ENCODE measurements at regions not wholly inside any gene's neighbourhood (a gene's known extent, or its start where the extent isn't known, plus 50 kb on each side); places are given as distances from the start of the nearest gene placed in this dataset.

DNA sequence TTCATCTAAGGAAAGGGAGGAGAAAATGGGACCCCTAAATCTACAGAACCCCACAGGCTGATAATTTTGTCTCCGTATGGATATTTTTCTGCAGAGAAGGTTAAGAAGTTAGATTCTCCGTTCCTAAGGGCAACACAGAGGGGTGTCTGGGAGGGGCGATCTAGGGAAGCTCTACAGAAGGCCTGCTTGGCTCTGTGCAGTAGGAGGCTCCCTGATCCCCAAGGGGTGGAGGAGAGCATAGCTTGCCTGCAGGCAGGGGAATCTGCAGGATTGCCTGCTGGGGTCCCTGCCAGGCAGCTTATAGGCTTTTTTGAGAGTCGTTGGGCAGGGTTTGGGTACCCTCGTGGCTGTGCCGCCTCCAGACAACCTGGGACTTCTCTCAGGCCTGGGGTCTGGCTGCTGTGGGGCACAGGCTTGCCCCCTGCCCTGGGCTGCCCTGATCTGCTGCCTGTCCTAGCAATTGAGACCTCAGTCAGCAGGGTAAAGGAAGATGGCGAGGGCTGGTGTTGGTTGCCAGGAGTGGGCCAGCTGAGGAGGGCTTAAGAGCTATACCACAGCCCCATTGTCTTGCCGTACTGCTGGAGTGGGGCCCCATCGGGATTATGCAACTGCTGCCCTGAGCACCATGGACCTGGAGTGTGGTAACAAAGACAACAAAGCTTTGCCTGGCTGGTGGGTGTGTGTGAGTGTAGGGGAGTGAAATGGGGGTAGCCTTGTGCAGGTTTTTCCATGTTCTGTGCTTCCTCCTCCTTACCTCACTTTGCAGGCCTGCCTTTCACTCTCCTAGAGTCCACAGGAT lies 74.1 kb downstream of the EFNB1 start:
- no peaks in the 10 kb centered on the region for H3K36me3 ChIP-seq (ENCODE audit: control insufficient read depth, insufficient read depth, low read length)
- DNase-seq (ENCODE audit: low read depth), result no peak
- TF ChIP-seq CTCF (IDR thresholded peaks at IDR 0.05; ENCODE audit: insufficient read depth, low read length, poor library complexity, severe bottlenecking), result no peak
- no peak overlapping the region for H3K4me3 ChIP-seq (ENCODE audit: low read depth, low read length)
- H3K27me3 ChIP-seq (ENCODE audit: control insufficient read depth, insufficient read depth, low read length), result peaks cover 3% of the 10 kb centered on the region

DNA sequence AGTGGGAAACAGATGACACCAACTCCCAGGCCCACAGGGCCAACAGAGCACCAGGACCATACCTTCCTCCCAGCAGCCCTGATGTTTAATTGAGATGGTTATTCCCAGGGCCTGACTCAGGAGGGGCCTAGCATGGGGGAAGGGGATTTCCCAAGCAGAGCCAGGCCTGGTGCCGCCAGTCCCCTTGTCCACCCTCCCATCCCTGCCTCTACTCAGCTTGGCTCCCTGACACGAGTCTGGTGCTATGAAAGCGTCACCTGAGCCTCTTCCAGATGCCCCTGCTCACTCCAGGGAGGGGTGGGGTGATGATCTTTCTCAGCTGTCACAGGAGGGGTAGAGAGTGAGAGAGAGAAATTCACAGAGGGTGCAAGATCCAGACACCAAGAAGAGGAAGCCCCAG lies 72.7 kb downstream of the EFNB1 start:
- H3K4me3 ChIP-seq (ENCODE audit: low read depth, low read length), result no peak overlapping the region
- no peak for DNase-seq (ENCODE audit: low read depth)
- no peaks in the 10 kb centered on the region for H3K36me3 ChIP-seq (ENCODE audit: control insufficient read depth, insufficient read depth, low read length)
- no peak for TF ChIP-seq CTCF (IDR thresholded peaks at IDR 0.05; ENCODE audit: insufficient read depth, low read length, poor library complexity, severe bottlenecking)
- no peaks in the 10 kb centered on the region for H3K27me3 ChIP-seq (ENCODE audit: control insufficient read depth, insufficient read depth, low read length)

DNA sequence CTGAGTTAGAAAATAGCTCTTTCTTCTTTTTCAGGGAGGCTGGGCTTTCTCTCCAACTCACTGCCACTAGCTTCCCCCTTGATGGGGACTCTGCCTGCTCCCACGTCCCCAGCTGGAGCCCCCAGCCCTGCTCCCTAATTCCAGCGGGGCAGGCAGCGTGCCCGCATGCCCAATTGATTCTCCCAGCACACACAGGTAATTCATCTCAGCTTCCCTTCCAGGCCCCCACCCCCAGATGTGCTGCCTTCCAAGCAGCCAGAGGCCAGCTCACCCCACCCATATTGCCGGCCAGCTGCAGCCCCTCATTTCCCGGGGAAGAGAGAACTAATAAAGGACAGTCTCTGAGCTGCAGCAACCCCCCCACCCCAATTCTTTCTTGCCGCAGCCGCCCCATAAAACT lies 69.8 kb downstream of the EFNB1 start:
- Histone ChIP-seq H3K36me3 (ENCODE audit: control insufficient read depth, insufficient read depth, low read length) (no peaks in the 10 kb centered on the region), H3K4me3 (ENCODE audit: low read depth, low read length) (no peak overlapping the region), H3K27me3 (ENCODE audit: control insufficient read depth, insufficient read depth, low read length) (no peaks in the 10 kb centered on the region)
- no peak for TF ChIP-seq CTCF (IDR thresholded peaks at IDR 0.05; ENCODE audit: insufficient read depth, low read length, poor library complexity, severe bottlenecking)
- DNase-seq (ENCODE audit: low read depth), result no peak

DNA sequence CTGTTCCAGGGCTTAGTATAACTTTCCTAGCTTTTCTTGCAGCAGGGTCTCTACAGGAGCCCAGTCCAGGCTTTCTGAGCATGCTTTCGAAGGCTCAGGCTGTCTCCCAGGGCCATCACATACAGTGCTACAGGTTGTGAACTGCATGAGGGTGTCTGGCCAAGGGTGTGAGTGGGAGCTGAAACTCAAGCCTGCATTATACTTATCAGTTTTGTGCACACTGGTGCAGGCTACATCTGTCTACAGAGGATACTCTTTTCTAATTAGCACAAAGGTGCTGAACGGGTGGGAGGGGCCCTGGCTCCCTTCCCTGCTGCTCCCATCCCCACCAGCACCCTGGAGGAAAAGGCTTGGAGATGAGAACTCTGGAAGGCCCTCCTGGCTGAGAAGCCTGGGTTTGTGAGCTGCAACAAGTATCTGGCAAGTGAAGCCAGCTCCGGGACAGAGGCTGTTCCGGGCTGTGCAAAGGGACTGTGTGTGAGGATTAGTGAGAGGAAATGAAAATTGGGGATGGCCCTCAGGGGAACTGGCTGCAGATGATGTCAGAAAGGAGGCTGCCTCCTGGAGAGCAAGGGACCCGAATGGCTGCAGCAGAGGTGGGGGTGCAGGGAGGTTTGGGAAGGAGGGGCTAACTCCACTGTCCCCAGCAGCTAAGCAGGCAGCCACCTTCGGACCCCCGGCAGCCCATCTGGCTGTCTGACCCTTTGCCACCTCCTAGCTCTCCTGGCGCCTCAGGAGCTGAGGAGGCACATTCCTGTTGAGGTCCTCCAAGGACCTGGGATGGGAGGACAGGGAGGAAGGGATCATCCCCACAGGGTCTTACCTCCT lies 68.5 kb downstream of the EFNB1 start:
- no peak for TF ChIP-seq CTCF (IDR thresholded peaks at IDR 0.05; ENCODE audit: insufficient read depth, low read length, poor library complexity, severe bottlenecking)
- H3K4me3 ChIP-seq (ENCODE audit: low read depth, low read length), result no peak overlapping the region
- H3K36me3 ChIP-seq (ENCODE audit: control insufficient read depth, insufficient read depth, low read length), result no peaks in the 10 kb centered on the region
- no peak for DNase-seq (ENCODE audit: low read depth)
- H3K27me3 ChIP-seq (ENCODE audit: control insufficient read depth, insufficient read depth, low read length), result no peaks in the 10 kb centered on the region

GRCh38 chrX:68896581-68896980 lies 67.8 kb downstream of the EFNB1 start:
- no peaks in the 10 kb centered on the region for H3K27me3 ChIP-seq (ENCODE audit: control insufficient read depth, insufficient read depth, low read length)
- H3K36me3 ChIP-seq (ENCODE audit: control insufficient read depth, insufficient read depth, low read length), result no peaks in the 10 kb centered on the region
- no peak for TF ChIP-seq CTCF (IDR thresholded peaks at IDR 0.05; ENCODE audit: insufficient read depth, low read length, poor library complexity, severe bottlenecking)
- no peak for DNase-seq (ENCODE audit: low read depth)
- no peak overlapping the region for H3K4me3 ChIP-seq (ENCODE audit: low read depth, low read length)
